Heart right ventricle (tissue), 16 donors: ENCODE measurements at regions not wholly inside any gene's neighbourhood (a gene's known extent, or its start where the extent isn't known, plus 50 kb on each side); places are given as distances from the start of the nearest gene placed in this dataset.

Source experiments
- ATAC-seq, 8 donors: fragments of 200-7000 bp; cut with Tn5 transposase; one replicate each; pipeline ENCODE4 v1.9.1; 2020; ENCODE audit warnings: mild to moderate bottlenecking in 8 of 8, moderate library complexity in 8 of 8, moderate number of reproducible peaks in 1 of 8
- DNase-seq, 2 donors: peaks; one replicate each; pipeline ENCODE4 v3.0.0-alpha.2; 2020
- H3K27ac ChIP-seq, 10 donors: fragments of 200-600 bp; sonication (generic) in 2 of 10; one replicate each; pipeline versions ENCODE4 v1.5.0 to v1.8.0; 2020 to 2022; ENCODE audit warnings: mild to moderate bottlenecking in 3 of 10
- H3K27me3 ChIP-seq, 7 donors: fragments of 200-600 bp; one replicate each; pipeline ENCODE4 v1.8.0; 2021 to 2022; ENCODE audit warnings: mild to moderate bottlenecking in 2 of 7
- H3K36me3 ChIP-seq, 9 donors: fragments of 200-600 bp; sonication (generic) in 1 of 9; one replicate each; pipeline versions ENCODE4 v1.5.0 to v1.8.0; 2020 to 2022; ENCODE audit warnings: mild to moderate bottlenecking in 2 of 9
- H3K4me1 ChIP-seq, 9 donors: fragments of 200-600 bp; sonication (generic) in 1 of 9; one replicate each; pipeline versions ENCODE4 v1.5.0 to v1.8.0; 2020 to 2022; ENCODE audit warnings: mild to moderate bottlenecking in 4 of 9
- H3K4me3 ChIP-seq, 10 donors: fragments of 200-600 bp; sonication (generic) in 2 of 10; one replicate each; pipeline versions ENCODE4 v1.5.0 to v1.8.0; 2020 to 2022; ENCODE audit warnings: mild to moderate bottlenecking in 7 of 10, moderate library complexity in 2 of 10
- H3K9me3 ChIP-seq, 11 donors: fragments of 200-600 bp in 10 of 11; sonication (generic) in 2 of 11; one replicate each; pipeline versions ENCODE4 v1.5.0 to v1.8.0; 2013 to 2022; ENCODE audit warnings: mild to moderate bottlenecking in 2 of 11, control low read depth in 1 of 11, moderate library complexity in 1 of 11
- CTCF ChIP-seq, 9 donors: fragments of 200-600 bp; sonication (generic) in 2 of 9; IDR thresholded peaks; one replicate each; pipeline versions ENCODE4 v1.5.0 to v1.8.0; 2021 to 2022; ENCODE audit warnings: antibody characterized with exemption in 9 of 9, mild to moderate bottlenecking in 5 of 9, moderate library complexity in 1 of 9
- WGBS, 2 donors: extraction: QIAGEN DNeasy Blood & Tissue Kit; methylation state at CpG; one replicate each; pipeline ENCODE4 v1.1.7; 2013; ENCODE audit warnings: inconsistent platforms in 1 of 2; 5-methylcytosine and 5-hydroxymethylcytosine counted together
- intact Hi-C, 10 donors: fragments of 100-400 bp; cut with DNase I; formaldehyde crosslinking; loops; one replicate each; pipeline versions ENCODE4 v1.11.1 to v1.14.2; 2022
- donor health status: Arrhythmogenic right ventricular cardiomyopathy.
- donor health status: ischemic (EF 13 %, LVEDD 7.1; RV severe dilation, severe dysfunction).
- donor health status: healthy with polysubstance abuse.
- donor health status: DM: no; HTN: yes; CAD: no.
- donor health status: DM: no; HTN: no; CAD: no.
- donor health status: ischemic (EF 25% LVEDD 6.9; RV normal size, moderate dysfunction).
- donor health status: ischemic (EF 25% LVEDD 5.7; RV mildly dilated, moderate dysfunction).
- donor health status: healthy.
- donor health status: DM: yes; HTN: yes; CAD: no.
- donor health status: Ischemic cardiomyopathy.
- donor health status: ischemic (EF 35%, LVEDD 5.7; RV mildly dilated, moderate dysfunction).
- donor health status: nonischemic (EF 11% LVEDD 7.7; RV severe dilation, severe dysfunction).
- donor health status: DM: yes; HTN: yes; CAD: no.
- donor health status: PGD.
- donor health status: ischemic (EF 29% LVEDD 5.4; RV normal size, mild dysfunction).
- donor health status: nonischemic (EF 23%, LVEDD 6.1; RV moderate dilation, normal function).

GRCh38 chr7:130998993-130999602 is 265.1 kb upstream of the KLF14 start:
- peaks cover 25 to 70% (median 66%) of the 10 kb centered on the region in 9 donors for H3K4me1 ChIP-seq
- H3K9me3 ChIP-seq, result peaks cover 0 to 15% (median 8%) of the 10 kb centered on the region in 11 donors
- peaks cover 0 to 19% (median 0%) of the 10 kb centered on the region in 9 donors for H3K36me3 ChIP-seq
- intact Hi-C loops, result no loop called here
- H3K27me3 ChIP-seq, result no peaks in the 10 kb centered on the region
- WGBS, 2 donors, result 81 to 94% methylated on average over 3 of the region's 3 CpGs
- H3K4me3 ChIP-seq, result no peak overlapping the region
- no peak for TF ChIP-seq CTCF (IDR thresholded peaks at IDR 0.05)
- ATAC-seq (no peak), DNase-seq (no peak)
- peak overlapping the region in 5 of 10 donors; percentile 0 to 62 (median 37) for H3K27ac ChIP-seq

GRCh38 chr7:130999926-131000325 is 265.9 kb upstream of the KLF14 start:
- no peak for DNase-seq
- no peak for TF ChIP-seq CTCF (IDR thresholded peaks at IDR 0.05)
- 66 to 75% methylated on average over 4 of the region's 4 CpGs for WGBS, 2 donors
- Histone ChIP-seq H3K27ac (peak overlapping the region in 6 of 10 donors; percentile 17 to 62 (median 40)), H3K36me3 (peaks cover 0 to 21% (median 0%) of the 10 kb centered on the region in 9 donors), H3K27me3 (no peaks in the 10 kb centered on the region), H3K9me3 (peaks cover 0 to 15% (median 8%) of the 10 kb centered on the region in 11 donors), H3K4me1 (peaks cover 20 to 61% (median 58%) of the 10 kb centered on the region in 9 donors), H3K4me3 (no peak overlapping the region)
- intact Hi-C loops, result loop anchor here in 4 of 10 donors (5.0 to 10.0 kb wide), 2 partner anchors 98 to 105 kb away; no protein-coding TSS in a partner anchor
- peak in 1 of 8 donors; percentile 8 for ATAC-seq

- H3K36me3 ChIP-seq, result peaks cover 0 to 26% (median 0%) of the 10 kb centered on the region in 9 donors
- H3K4me1 ChIP-seq, result peaks cover 15 to 57% (median 53%) of the 10 kb centered on the region in 9 donors
- no peak for TF ChIP-seq CTCF (IDR thresholded peaks at IDR 0.05)
- intact Hi-C loops, result loop anchor here in 4 of 10 donors (5.0 to 10.0 kb wide), 2 partner anchors 98 to 106 kb away; no protein-coding TSS in a partner anchor
- peaks cover 0 to 15% (median 8%) of the 10 kb centered on the region in 11 donors for H3K9me3 ChIP-seq
- WGBS, 2 donors, result 66 to 69% methylated on average over 6 of the region's 6 CpGs
- H3K27me3 ChIP-seq, result no peaks in the 10 kb centered on the region
- no peak overlapping the region for H3K4me3 ChIP-seq
- peak overlapping the region in 6 of 10 donors; percentile 17 to 45 (median 38) for H3K27ac ChIP-seq
- DNase-seq (no peak), ATAC-seq (no peak)
Measured at GRCh38 chr7:131000389-131000788, 266.4 kb upstream of the KLF14 start.

GRCh38 chr7:131000873-131001272 is 266.9 kb upstream of the KLF14 start:
- peak overlapping the region in 5 of 10 donors; percentile 37 to 45 (median 39) for H3K27ac ChIP-seq

More at GRCh38 chr7:131000873-131001272, 266.9 kb upstream of the KLF14 start:
- intact Hi-C loops, result loop anchor here in 4 of 10 donors (5.0 to 10.0 kb wide), 2 partner anchors 99 to 106 kb away; no protein-coding TSS in a partner anchor
- ATAC-seq (no peak), DNase-seq (no peak)
- WGBS, 2 donors, result 49 to 50% methylated on average over 2 of the region's 2 CpGs
- Histone ChIP-seq H3K36me3 (peaks cover 0 to 26% (median 0%) of the 10 kb centered on the region in 9 donors), H3K4me3 (no peak overlapping the region), H3K4me1 (peaks cover 12 to 52% (median 48%) of the 10 kb centered on the region in 9 donors), H3K27me3 (no peaks in the 10 kb centered on the region), H3K9me3 (peaks cover 0 to 15% (median 8%) of the 10 kb centered on the region in 11 donors)
- no peak for TF ChIP-seq CTCF (IDR thresholded peaks at IDR 0.05)
